ENCODE measurements at regions not wholly inside any gene's neighbourhood (a gene's known extent, or its start where the extent isn't known, plus 50 kb on each side); places are given as distances from the start of the nearest gene placed in this dataset.

GRCh38 chr2:16284941-16285625 lies 344.7 kb downstream of the MYCN start:
- in situ Hi-C loops (cut with HindIII; ENCODE audit: low sequenced_read_pairs) = no loop called here

- in situ Hi-C loops (cut with HindIII; ENCODE audit: low sequenced_read_pairs) = no loop called here
Measured at GRCh38 chr2:16283071-16283850, 342.9 kb downstream of the MYCN start.

- in situ Hi-C loops (cut with HindIII; ENCODE audit: low sequenced_read_pairs) = no loop called here
Measured at GRCh38 chr2:16282511-16282910, 342.2 kb downstream of the MYCN start.

GRCh38 chr2:16281451-16282335 lies 341.3 kb downstream of the MYCN start:
- in situ Hi-C loops (cut with HindIII; ENCODE audit: low sequenced_read_pairs) = no loop called here

DNA sequence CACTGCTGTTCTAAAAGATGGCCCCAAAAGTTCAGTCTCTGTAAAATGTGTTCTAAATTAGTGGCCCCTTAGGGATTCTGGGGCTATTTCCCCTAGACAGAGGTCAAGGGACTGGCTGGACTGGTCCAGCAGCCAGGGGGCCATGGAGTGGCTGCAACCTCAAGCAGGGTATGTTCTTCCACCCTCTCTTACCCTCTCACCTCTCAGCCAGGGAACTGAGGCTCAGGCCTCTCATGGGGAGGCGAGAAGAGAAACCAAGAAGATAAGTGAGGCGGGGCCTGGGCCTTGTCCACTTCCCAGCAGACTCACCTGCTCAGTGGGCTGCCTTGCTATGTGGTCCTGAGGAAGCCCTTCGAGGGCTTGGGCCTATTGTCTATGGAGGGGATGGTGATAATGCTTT lies 339.7 kb downstream of the MYCN start:
- in situ Hi-C loops (cut with HindIII; ENCODE audit: low sequenced_read_pairs) = no loop called here

- in situ Hi-C loops (cut with HindIII; ENCODE audit: low sequenced_read_pairs) = no loop called here
Measured at GRCh38 chr2:16279641-16280040, 339.3 kb downstream of the MYCN start.

DNA sequence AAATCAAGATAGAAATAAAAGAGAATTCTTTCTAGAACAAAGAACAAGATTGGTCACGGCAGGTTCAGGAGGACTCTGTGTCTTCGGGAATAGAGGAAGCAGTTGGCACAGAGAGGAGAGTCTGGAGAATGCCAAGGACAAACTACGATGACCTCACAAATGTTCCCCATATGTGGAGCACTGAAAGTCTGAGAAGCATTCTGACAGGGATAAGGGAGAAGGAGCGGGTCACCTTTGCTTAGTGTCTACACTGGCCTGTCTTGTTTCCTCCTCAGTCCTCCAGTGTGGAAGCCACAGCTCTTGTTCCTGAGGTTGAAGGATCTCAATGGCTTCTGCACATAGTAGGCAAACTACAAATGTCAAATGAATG lies 338.8 kb downstream of the MYCN start:
- in situ Hi-C loops (cut with HindIII; ENCODE audit: low sequenced_read_pairs) = no loop called here

DNA sequence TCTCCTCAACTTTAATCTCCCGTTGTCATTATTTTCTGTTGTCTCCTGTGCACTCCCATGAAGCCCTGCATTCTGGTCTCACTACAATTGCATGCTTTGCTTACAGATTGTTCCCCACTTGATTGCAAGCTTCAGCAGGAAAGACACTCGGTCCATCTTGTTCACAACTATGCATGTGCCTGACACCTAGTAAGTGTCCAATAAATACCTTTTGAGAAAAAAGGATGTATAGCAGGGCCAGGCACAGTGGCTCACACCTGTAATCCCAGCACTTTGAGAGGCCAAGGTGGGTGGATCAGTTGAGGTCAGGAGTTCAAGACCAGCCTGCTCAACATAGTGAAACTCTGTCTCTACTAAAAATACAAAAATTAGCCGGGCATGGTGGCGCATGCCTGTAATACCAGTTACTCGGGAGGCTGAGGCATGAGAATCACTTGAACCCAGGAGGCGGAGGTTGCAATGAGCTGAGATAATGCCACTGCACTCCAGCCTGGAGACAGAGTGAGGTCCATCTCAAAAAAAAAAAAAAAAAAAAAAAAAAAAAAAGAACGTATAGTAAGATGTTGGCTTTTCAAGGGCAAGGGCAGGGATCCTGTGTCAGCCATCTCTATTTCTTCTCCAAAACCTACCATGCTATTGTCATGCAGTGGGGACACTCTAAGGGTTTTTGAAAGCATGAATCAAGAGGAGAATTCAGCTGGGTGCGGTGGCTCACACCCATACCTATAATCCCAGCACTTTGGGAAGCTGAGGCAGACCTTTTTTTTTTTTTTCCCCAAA lies 338.3 kb downstream of the MYCN start:
- in situ Hi-C loops (cut with HindIII; ENCODE audit: low sequenced_read_pairs) = no loop called here

DNA sequence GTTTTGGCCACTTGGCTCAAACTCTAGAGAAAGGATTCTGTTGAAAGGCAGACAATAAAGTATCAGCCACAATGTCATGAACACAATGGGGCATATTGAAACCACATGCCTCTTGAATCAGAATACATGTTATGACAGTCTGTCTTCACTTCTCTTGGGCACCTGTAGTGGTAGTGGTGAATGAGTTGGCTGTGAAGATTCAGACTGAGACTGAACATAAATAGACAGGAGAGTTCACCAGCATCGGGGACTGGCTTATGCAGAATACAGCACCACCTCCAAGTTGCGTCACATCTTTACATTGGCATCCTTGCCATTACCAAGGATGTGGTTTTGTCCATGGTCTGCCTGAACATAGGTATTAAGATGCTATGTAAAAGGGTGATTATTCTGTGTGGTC lies 336.8 kb downstream of the MYCN start:
- in situ Hi-C loops (cut with HindIII; ENCODE audit: low sequenced_read_pairs) = no loop called here

- in situ Hi-C loops (cut with HindIII; ENCODE audit: low sequenced_read_pairs) = no loop called here
Measured at GRCh38 chr2:16275661-16276060, 335.3 kb downstream of the MYCN start.

DNA sequence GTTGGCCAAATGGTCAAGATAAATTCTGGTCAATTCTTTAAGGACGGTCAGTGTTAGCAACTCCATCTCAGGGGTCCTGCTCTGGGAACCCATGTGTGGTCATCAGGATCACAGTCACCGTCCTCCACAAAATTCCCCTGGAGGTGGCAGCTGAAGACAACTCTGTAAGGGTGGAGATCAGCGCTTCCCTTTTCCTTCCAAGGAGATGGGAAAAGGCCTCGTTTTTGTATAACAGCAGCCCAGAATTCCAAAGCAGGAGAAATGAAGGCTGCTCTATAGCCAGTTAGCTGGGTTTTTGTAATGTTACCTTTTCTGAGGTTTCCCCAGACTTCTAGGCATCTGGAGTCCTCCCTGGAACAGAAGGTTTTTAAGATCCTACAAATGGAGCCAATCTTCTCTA lies 334.8 kb downstream of the MYCN start:
- in situ Hi-C loops (cut with HindIII; ENCODE audit: low sequenced_read_pairs) = no loop called here

DNA sequence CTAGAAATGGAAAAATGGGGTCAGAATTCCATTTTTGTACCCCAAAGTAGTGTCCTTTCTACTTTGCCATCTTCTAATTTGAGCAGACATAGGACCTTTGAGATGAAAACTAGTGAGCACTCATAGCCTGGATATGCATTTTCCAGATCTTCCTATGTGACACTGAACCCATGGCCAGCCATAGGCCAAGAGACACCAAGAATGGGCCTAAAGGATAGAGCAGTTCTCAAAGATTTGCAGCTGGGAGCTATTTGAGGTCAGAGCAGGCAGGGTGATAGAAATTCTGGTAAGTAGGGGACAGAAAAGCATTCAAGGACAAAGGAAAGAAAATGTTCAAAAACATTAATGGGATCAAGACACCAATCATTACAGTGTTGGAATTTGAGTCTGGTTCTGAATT lies 332.8 kb downstream of the MYCN start:
- in situ Hi-C loops (cut with HindIII; ENCODE audit: low sequenced_read_pairs) = no loop called here

DNA sequence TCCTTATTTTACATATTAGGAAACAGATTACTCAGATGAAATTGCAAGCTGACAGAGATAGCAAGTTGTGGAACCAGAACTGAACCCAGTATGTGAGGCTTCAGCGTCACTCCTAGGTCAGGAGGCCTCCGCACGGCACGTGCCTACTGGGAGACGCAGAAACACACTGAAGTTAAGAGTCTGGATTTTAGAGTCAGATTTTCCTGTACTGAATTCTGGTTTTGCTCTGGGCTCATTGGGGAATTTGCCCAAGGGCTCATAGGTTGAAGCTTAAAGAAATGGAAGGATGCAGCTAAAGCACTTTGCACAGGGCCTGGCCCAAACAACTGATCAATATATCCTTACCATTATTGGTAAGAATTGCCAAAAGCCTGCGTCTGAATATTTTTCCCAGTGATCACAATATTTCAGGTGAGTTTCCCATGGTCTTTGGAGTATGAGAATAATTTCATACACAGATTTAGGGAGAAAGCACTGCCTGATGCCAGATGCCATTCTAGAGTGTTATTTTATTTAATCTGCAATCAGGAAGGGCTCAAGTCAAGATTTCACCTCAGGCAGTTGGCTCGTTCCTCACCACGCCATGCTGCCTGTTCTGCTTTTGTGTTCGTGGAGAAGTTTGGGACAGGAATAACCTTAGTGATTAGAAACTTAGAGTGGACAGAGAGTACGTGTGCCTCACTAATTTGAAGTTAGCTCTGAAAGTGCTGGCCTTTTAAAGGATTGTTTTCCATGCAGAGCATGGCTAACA lies 331.9 kb downstream of the MYCN start:
- in situ Hi-C loops (cut with HindIII; ENCODE audit: low sequenced_read_pairs) = no loop called here

DNA sequence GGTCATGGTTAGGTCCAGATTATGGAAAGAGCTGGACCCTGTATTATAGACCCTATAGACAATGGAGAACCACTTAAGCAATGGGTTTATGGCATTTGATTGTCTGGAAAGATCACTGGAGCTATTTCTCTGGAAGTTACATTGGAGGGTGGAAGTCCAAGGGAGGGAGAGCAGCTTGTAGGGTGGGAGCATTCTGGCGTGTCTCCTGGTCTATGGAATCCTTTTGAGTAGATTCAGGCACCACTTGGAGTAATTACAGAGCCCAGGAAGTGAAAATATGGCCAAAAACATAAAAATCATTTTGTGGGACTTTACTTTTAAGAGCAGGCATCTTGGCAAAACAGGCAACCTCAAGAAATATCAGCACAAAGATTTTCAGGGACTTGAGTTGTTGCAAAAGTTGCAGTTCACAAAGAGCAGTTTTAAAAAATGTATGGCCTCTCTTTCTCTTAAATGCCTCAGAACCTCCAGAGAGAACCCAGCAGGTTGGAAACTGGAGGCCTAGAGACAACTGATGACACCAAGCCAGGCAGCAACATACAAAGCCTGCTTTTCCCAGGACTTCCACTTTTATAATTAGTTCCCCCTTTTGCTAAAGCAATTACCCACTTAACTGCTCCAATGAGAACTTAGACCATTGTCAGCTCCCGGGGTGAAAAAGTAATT lies 331.0 kb downstream of the MYCN start:
- in situ Hi-C loops (cut with HindIII; ENCODE audit: low sequenced_read_pairs) = no loop called here

DNA sequence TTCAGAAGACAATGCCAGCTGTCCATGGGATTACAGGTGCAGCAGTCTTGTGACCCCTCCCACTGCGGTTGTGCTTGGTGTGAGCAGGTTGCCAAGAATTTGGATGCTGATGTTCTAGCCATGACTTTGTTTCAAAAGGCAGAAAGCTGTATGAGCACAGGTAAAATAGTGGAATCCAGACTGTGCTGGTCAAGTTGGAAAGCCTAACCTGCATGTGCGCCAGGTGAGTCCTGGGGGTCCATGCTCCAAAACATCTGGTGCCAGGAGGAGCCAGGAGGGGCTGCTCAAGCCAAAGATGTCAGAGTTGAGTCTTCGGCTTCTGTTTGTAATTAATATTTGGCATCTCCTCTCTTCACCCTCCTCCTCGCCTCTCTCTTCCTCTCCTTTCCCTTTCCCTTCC lies 330.1 kb downstream of the MYCN start:
- in situ Hi-C loops (cut with HindIII; ENCODE audit: low sequenced_read_pairs) = no loop called here

DNA sequence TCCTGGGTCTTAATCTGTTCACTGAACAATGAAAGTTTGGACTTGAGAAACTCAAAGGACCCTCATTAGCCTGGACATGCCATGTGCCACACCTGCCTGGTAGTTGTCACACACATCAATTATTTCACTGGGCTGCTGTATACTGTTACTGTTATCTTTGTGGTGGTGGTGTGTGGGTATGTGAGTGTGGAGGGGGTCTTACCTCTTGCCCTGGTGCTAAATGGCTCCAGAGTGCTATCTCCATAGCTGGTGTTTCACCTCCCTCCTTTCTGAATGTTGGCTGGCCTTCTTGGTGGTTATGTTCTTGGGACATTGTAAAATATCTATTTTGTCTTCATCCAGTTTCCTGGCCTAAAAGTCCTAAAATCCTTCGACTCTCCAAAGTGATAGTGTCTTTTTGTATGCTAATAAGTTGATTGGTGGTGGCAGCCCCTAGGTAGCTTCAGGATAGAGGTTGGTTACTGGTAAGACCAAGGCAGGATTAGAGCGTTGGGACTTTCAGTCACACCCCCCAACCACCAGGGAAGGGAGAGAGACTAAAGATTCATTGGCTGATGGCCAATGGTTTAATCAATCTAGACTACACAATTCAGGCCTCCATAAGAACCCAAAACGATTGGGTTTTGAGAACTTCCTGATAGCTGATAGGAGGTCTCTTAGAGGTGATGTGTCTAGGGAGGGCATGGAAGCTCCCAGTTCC lies 328.1 kb downstream of the MYCN start:
- in situ Hi-C loops (cut with HindIII; ENCODE audit: low sequenced_read_pairs) = no loop called here

- in situ Hi-C loops (cut with HindIII; ENCODE audit: low sequenced_read_pairs) = no loop called here
Measured at GRCh38 chr2:16266571-16266970, 326.2 kb downstream of the MYCN start.

- in situ Hi-C loops (cut with HindIII; ENCODE audit: low sequenced_read_pairs) = no loop called here
Measured at GRCh38 chr2:16264931-16265540, 324.7 kb downstream of the MYCN start.

GRCh38 chr2:16264491-16264890 lies 324.1 kb downstream of the MYCN start:
- in situ Hi-C loops (cut with HindIII; ENCODE audit: low sequenced_read_pairs) = no loop called here

All from DLD1 (cell line).